H1 (cell line): ENCODE measurements at regions not wholly inside any gene's neighbourhood (a gene's known extent, or its start where the extent isn't known, plus 50 kb on each side); places are given as distances from the start of the nearest gene placed in this dataset.

Experiments used
- ATF3 ChIP-seq: IDR thresholded peaks from 2 replicates; pipeline ENCODE4 v1.6.1; 2011; ENCODE audit warnings: low read depth, mild to moderate bottlenecking, low read length; ENCODE audit not compliant: insufficient read depth
- BRCA1 ChIP-seq: IDR thresholded peaks from 2 replicates; pipeline ENCODE4 v1.6.1; 2012; ENCODE audit warnings: low read depth, low read length, improper control_type of control experiment
- CEBPB ChIP-seq: IDR thresholded peaks from 2 replicates; pipeline ENCODE4 v1.6.1; 2012; ENCODE audit warnings: low read depth, low read length
- EZH2 ChIP-seq: fragments of 200-600 bp; sonication (generic); IDR thresholded peaks from 2 replicates; pipeline ENCODE4 v1.7.1; 2012; ENCODE audit warnings: low read depth, mild to moderate bottlenecking, moderate library complexity, low read length, inconsistent platforms; ENCODE audit not compliant: severe bottlenecking
- RAD21 ChIP-seq, 2 experiments: IDR thresholded peaks in 1 of 2; conservative IDR thresholded peaks in 1 of 2; 2 replicates each; pipeline ENCODE4 v1.6.1; 2011; ENCODE audit warnings: low read depth in 2 of 2, low read length in 2 of 2, improper control_type of control experiment in 1 of 2, inconsistent platforms in 1 of 2, mild to moderate bottlenecking in 1 of 2, moderate library complexity in 1 of 2
- SIN3A ChIP-seq, 2 experiments: IDR thresholded peaks in 1 of 2; conservative IDR thresholded peaks in 1 of 2; 2 replicates each; pipeline ENCODE4 v1.6.1; 2011 to 2012; ENCODE audit warnings: low read length in 2 of 2, improper control_type of control experiment in 1 of 2, low read depth in 1 of 2, mild to moderate bottlenecking in 1 of 2
- SP2 ChIP-seq: IDR thresholded peaks from 2 replicates; pipeline ENCODE4 v1.6.1; 2012; ENCODE audit warnings: mild to moderate bottlenecking, low read length, inconsistent platforms
- SP4 ChIP-seq: IDR thresholded peaks from 2 replicates; pipeline ENCODE4 v1.6.1; 2012; ENCODE audit warnings: low read length, inconsistent platforms
- SUZ12 ChIP-seq: fragments of 200-600 bp; sonication (generic); IDR thresholded peaks from 2 replicates; pipeline ENCODE4 v1.6.1; 2012; ENCODE audit warnings: mild to moderate bottlenecking, inconsistent platforms, low read length, moderate library complexity, mixed read lengths
- TCF12 ChIP-seq: IDR thresholded peaks from 2 replicates; pipeline ENCODE4 v1.6.1; 2011; ENCODE audit warnings: low read depth, mild to moderate bottlenecking, low read length
- TEAD4 ChIP-seq: IDR thresholded peaks from 2 replicates; pipeline ENCODE4 v1.6.1; 2012; ENCODE audit warnings: low read depth, low read length, inconsistent platforms, mixed read lengths
- TF ChIP-seq, protein P1 (sequence below), 3 experiments: IDR thresholded peaks; 1 replicate in 2 of 3; 2 replicates in 1 of 3; pipeline versions ENCODE4 v1.5.1 to v1.6.1; 2011; ENCODE audit warnings: low read length in 3 of 3, mild to moderate bottlenecking in 3 of 3, inconsistent platforms in 2 of 3, low read depth in 1 of 3, moderate library complexity in 1 of 3; ENCODE audit not compliant: insufficient read depth in 1 of 3; ENCODE audit errors: control extremely low read depth in 1 of 3

DNA sequence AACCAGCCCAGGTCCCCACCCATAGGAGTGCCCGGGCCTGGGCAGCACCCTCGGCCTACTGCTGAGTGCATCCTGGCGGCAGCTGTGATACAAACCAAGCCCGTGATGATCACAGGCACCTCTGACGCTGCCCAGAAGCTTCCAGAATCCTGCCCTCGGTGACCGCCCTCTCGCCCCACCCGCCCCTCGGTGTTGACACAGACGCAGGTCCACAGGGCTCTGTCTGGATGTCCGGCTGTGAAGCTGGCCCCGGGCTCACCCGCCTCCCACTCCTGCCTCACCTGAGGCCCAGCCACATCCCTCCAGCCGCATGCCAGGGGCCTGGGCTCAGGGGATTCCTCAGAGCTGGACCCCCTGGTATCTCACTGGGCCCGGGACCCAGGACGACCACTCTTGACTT, 191.0 kb downstream of the BRD1 start:
- TF ChIP-seq SP4, result no peak
- TF ChIP-seq BRCA1, result no peak
- TF ChIP-seq SUZ12, result no peak
- no peak for TF ChIP-seq ATF3
- TF ChIP-seq TCF12, result no peak
- no peak for TF ChIP-seq CEBPB
- no peak for TF ChIP-seq RAD21 (IDR thresholded peaks at IDR 0.05 in 1 of 2, conservative IDR thresholded peaks at IDR 0.05 in 1 of 2; ENCODE audit: low read depth in 2 of 2, low read length in 2 of 2)
- TF ChIP-seq, protein P1, sequence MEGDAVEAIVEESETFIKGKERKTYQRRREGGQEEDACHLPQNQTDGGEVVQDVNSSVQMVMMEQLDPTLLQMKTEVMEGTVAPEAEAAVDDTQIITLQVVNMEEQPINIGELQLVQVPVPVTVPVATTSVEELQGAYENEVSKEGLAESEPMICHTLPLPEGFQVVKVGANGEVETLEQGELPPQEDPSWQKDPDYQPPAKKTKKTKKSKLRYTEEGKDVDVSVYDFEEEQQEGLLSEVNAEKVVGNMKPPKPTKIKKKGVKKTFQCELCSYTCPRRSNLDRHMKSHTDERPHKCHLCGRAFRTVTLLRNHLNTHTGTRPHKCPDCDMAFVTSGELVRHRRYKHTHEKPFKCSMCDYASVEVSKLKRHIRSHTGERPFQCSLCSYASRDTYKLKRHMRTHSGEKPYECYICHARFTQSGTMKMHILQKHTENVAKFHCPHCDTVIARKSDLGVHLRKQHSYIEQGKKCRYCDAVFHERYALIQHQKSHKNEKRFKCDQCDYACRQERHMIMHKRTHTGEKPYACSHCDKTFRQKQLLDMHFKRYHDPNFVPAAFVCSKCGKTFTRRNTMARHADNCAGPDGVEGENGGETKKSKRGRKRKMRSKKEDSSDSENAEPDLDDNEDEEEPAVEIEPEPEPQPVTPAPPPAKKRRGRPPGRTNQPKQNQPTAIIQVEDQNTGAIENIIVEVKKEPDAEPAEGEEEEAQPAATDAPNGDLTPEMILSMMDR (IDR thresholded peaks at IDR 0.05; ENCODE audit: control extremely low read depth in 1 of 3, insufficient read depth in 1 of 3, low read depth in 1 of 3, low read length in 3 of 3), result no peak
- no peak for TF ChIP-seq TEAD4
- no peak for TF ChIP-seq EZH2
- TF ChIP-seq SIN3A (conservative IDR thresholded peaks at IDR 0.05 in 1 of 2, IDR thresholded peaks at IDR 0.05 in 1 of 2; ENCODE audit: low read depth in 1 of 2, low read length in 2 of 2), result no peak
- no peak for TF ChIP-seq SP2
